ENCODE measurements at regions not wholly inside any gene's neighbourhood (a gene's known extent, or its start where the extent isn't known, plus 50 kb on each side); places are given as distances from the start of the nearest gene placed in this dataset.

DNA sequence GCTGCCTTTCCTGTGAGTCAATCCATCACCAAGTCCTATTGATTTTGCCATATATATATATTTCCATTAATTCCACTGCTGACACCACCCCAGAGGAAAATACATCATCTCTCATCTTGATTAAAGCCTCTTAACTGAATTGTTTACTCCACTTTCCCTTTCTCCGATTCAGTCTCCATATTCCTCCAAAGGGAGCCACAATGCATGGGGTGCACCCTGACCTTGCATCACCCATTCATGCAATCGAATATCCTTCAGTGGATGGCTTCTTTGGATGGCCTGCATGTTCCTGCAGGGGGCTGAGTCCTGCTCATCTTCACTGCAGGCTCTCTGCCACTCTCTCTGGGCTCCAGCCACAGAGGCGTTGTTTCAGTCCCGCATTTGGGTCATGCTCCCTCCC is 231.0 kb downstream of the SNX18 start:
- TF ChIP-seq, protein P1, sequence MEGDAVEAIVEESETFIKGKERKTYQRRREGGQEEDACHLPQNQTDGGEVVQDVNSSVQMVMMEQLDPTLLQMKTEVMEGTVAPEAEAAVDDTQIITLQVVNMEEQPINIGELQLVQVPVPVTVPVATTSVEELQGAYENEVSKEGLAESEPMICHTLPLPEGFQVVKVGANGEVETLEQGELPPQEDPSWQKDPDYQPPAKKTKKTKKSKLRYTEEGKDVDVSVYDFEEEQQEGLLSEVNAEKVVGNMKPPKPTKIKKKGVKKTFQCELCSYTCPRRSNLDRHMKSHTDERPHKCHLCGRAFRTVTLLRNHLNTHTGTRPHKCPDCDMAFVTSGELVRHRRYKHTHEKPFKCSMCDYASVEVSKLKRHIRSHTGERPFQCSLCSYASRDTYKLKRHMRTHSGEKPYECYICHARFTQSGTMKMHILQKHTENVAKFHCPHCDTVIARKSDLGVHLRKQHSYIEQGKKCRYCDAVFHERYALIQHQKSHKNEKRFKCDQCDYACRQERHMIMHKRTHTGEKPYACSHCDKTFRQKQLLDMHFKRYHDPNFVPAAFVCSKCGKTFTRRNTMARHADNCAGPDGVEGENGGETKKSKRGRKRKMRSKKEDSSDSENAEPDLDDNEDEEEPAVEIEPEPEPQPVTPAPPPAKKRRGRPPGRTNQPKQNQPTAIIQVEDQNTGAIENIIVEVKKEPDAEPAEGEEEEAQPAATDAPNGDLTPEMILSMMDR (conservative IDR thresholded peaks at IDR 0.05; ENCODE audit: low read length): no peak
- TF ChIP-seq EZH2phosphoT487 (IDR thresholded peaks at IDR 0.05; ENCODE audit: borderline replicate concordance): no peak

Data from Loucy (cell line).